C1 segment of cervical spinal cord (tissue), 14 donors: ENCODE measurements at regions not wholly inside any gene's neighbourhood (a gene's known extent, or its start where the extent isn't known, plus 50 kb on each side); places are given as distances from the start of the nearest gene placed in this dataset.
A peak's percentile ranks its signal among the peaks of the same experiment; 100 is the strongest.

Experiments used
- DNase-seq, 14 donors: peaks; one replicate each; lab custom pipeline; 2025; lab: John Stamatoyannopoulos, UW

DNA sequence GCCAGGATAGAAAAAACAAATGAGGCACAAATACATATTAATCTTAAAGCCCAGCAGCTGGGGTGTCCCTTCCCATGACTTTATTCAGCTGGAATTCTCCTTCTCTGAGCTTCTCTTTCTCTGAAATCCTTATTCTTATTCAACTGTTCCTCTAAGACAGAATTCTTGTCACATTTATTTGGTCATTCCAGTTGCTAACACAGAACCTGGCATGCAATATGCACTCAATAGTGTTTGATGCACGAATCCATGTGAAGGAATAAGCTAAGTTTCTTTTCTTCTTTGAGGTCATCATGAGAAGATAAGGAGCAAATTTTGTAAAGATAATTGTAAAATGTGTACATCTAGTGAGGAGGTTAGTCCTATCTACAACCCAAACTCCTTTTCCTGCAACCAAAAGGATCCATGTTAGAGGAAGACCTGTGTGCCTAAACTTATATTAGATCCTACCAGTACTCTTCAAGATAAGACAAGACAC is 154.2 kb upstream of the KCNMB2 start:
- DNase-seq: no peak

DNA sequence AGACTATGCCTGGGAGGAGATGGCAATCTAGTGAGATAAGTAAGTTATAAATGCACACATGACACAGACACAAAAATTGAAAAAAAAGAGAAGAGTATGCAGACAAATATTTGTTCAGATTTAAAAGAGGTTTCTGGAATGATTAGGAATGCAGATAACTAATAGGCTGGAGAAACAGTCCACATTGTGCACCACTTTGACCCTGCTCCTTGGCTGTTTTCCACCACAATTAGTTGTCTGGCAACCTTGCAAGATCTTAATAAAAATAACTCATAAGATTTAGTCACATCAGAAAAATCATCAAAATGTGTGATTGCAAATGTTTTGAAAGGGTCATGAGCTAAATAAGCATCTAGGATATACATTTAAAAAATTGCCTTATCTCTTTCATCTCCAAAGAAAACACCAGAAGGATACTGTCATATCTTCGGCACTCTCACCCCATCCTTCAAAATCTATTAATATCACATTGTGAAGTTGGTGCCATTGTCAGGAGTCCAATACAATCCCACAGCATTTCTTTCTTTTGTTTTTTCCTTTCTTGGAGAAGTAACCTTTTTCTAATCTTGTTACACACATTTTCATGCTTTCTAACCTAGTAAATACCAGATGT is 153.7 kb upstream of the KCNMB2 start:
- peak in 1 of 14 donors; percentile 51 for DNase-seq

DNA sequence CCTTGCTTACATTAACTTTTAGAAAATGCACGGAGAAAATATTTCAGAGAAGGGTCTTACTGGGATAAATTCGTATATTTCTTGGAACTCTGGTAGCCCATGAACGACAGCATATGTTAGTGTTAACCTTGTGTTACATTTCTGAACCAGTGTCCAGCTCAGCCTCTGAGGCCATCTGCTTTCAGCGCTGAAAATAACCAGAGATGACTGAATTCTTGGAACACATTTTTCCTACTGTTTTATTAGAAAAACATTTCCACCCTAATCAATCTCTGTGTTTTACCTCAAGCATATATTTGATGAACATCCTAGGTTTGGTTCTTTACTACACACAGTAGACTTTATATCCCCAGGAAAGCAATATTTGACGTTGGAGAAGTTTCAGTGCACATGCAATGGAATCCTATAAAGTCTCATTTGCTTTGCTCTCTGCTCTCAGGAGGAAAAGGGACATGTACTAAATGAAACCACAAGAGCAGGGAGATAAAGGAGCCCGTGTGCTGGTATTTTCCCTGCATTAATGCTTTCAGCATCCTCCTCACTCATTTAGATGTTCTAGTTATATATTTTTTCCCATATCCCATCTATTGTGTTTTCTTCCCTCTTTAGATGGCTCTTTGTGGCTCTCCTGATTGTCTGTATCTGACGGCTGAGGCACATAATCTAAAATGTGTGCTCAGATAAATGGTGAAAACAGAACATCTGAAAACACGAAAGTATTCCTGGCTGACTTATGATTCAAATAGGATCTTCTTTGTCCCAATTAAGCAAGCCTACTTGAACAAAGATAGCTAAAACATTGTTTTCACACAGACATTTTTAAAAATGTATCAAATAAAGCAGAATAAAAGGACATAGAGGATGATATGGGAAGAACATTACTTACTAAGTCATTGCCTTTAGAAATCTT is 151.7 kb upstream of the KCNMB2 start:
- peak in 3 of 14 donors; percentile 8 to 90 (median 21) for DNase-seq

DNA sequence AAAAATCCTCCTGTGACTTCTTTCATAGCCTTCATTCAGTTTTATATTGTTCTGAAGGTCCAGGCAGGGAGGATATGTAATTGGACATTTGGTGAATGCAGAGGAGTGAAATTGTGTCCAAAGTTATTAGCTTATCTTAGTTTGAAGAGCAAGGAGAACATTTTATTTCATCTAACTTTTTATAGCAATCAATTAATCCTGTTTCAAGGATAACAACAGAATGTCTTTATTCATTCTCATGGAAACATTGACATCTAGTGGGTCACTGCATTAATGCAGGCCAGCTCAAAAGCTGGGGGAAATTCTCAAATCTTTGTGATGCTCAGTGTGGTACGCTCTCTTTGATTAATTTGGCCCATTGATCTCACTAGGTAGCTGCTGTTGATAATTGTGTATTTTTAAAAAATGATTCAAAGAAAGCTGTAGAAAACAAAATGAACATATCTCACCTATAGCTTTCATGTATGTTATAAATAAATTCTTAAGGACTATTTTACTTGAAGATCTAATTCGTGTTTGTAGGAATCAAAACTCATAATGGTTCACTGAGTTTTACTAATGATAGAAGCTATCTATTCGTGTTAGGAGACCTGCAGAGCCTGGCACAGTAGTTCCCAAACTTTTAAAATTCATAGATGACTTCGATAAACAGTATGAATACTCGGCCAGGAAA is 150.8 kb upstream of the KCNMB2 start:
- DNase-seq: peak in 3 of 14 donors; percentile 3 to 66 (median 17)

DNA sequence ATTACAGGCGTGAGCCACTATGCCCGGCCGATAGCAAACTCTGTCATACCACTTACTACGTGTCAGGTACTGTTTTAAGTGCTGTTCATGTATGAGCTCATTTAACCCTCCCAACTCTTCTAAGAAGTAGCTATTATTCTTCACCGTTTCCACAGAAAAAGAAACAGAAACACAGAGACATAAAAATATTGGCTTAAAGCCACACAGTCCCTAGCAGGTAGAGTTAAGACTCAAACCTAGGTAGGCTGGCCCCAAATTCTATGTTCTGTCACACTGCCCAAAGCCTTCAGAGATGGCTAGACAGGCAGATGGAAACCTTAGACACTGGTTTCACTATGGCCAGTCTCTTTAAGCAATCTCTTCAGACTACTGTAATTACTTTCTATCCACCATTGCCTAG is 149.8 kb upstream of the KCNMB2 start:
- no peak for DNase-seq

DNA sequence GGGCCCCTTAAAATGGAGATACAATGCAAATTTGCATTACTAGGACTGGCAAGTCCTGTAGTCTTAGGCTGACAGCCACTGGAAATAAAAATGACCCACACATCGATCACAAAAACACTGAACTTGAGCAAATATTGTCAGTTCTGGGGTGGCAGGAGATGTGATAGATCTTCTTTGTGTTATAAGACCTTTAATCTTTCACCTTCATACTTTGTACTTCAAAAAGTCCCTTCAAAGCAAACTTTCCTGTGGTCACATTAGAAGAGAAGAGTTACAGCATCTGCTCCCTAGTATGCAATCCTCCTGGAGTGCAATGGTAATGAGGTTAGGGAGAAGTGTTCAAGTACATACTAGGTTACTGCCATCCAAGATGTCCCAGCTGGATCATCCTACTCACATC is 149.4 kb upstream of the KCNMB2 start:
- no peak for DNase-seq

DNA sequence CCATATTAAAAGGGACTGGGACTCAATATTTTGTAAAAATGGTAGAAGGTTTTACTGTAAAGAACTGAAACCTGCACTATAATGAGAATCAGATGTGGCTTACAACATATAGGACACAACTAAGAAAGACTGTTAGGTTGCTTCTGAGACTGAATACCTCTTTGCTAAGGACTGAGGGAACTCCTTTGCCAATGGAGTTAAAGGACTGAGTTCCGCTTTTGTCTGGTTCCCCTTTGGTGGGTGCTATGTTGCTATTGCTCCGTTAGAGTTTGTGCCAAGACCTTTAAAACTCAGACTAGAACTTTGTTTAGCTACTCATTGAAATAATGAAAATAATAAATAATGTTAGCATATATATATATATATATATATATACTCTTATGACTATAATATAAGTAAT is 147.8 kb upstream of the KCNMB2 start:
- DNase-seq: no peak

DNA sequence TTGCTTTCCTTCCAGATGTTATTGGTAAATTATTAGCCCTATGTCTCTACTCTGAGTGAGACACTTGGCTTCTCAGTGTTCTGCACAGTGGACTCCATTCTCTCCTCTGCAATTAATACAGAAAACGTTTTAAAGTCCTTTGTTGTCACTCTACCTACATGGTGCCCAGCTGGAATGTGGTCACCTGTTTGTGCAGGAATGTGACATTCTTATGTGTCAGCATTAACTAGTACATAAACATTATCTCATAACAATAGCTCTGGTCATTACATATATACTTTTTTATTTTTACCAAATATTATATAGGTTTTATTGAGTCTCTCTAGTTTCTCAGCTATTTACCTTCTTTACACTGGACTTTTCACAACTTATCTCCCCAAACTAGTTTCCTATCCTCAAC is 147.0 kb upstream of the KCNMB2 start:
- no peak for DNase-seq

DNA sequence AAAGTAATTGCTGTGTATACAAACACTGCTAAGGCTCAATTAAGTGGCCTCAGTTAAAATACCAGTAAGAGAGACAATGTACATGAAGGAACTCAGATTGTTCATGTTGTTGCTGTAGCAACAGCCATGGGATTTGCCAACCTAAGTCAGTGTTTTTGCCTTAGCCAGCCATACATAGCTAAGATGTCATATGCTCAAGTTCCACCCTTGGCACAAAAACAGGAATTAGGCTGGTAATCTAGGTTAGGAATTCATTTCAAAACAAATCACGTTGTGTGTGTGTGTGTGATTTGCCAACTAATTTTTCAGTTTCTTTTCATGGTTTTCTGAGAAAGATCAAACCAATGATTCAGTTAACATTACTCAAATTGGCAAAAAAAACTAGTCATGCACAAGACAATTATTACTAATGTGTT is 143.7 kb upstream of the KCNMB2 start:
- no peak for DNase-seq

DNA sequence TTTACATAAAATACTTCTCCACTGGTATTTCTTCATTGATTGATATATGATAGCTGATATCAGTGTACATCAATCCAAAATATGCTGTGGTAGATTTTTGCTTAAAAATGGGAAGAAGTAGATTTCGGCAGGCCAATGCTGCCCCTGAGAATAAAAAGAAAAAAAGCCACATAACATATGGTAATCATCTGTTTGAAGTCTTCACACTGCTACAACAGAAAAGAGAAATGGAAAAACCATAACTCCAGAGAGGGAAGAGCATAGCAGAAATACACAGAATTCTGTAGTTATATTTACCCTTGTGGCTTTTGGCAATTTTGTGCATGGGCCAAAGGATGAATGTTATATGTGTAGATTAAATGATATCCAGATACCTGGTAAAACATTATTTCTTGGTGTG is 143.1 kb upstream of the KCNMB2 start:
- DNase-seq: no peak

DNA sequence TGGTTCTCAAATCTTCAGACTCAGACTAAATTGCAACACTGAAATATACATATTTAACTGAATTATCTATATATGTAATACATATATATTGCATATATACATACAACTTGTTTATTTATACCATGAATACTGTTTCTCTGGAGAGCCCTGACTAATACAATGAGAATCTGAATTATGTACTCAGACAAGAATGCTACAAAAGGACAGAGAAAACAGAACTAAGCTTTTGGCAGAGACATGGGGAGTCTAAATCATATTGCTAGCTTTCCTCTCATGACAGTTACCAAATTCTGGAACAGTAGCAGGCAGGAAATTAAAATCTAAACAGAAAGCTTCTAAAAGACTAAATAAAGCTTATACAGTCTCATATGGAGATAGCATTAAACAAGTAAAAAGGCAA is 142.4 kb upstream of the KCNMB2 start:
- no peak for DNase-seq

DNA sequence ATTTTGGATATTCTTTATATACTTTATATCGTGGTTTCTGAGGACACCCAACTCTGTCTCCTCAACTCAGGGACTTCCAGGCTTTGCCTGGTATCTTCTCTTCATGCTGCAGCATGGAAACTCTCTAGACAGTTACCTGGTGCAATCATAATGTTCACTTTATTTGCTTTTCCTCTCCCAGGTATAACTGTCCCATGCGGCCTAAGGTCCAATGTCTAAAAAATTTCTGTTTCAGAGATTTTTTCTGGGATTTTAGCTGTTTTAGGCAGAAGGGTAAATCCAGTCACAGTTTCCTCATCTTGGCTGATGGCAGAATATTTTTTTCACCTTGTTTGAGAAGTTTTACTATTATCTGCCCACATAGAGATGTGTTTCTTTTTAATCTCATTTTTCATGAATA is 139.9 kb upstream of the KCNMB2 start:
- DNase-seq: no peak

DNA sequence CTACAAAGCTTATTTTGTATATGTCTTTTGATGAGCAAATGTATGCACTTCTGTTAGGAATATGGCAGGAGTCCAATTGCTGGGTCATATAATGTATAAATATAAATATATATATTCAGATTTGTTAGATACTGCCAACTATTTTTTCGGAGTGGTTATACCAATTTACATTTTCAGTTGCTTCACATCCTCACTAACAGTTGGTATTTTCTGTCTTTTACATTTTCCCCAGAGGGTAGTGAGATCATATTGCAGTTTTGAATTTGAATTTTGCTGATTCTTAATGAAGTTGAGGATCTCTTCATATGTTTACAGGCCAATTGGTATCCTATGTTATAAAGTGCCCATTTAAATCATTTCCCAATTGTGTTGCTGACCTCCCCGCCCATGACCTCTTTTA is 139.0 kb upstream of the KCNMB2 start:
- DNase-seq: no peak

DNA sequence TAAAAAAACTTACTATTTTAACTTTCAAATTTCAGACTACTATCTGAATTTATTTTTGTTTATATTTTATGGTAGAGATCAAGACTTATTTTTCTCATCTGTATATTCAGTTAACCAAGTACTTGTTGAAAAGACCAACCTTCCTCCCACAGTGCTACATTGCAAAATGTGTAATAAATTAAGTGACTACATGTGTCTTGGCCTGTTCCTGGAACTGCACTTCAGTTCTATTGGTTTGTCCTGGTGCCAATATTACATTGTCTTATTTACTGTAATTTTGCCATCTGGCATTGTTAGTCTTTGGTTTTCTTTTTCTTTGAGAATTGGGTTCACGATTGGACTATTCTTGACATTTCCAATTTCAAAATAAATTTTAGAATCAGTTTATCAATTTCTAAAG is 138.4 kb upstream of the KCNMB2 start:
- no peak for DNase-seq

DNA sequence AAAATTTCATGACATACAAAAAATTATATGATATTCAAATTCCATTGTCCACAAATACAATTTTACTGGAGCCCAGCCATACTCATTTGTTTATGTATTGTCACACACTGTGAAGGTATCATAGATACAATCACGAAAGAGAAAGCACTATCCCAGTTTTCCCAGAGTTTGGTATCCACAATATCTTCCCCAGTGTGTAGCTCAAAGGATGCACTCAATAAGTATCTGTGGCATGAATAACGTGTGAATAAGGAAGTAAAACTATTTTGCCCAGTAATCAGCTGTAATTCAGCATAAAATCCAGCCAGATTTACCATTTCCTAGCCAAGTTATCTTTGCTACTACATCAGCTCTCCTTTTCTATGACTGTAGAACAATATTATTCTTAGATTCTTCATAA is 131.3 kb upstream of the KCNMB2 start:
- no peak for DNase-seq

DNA sequence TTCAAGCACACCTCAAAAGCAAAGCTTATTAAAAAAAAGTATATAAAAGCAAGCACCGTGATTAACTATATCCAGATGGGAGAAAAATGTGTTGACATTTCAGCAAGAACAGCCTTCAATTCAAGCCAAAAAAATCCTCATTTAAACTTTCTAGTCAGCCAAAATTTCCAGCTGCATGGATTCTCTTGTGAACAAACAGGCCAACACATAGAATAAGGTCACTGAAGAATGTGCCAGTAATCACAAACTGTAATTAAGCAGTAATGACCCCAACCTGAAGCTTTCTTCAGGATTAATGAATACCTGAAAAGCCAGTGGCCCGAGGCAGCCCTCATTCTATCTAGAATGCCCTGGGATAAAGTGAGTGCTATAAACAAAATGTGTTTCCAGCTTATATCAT is 130.7 kb upstream of the KCNMB2 start:
- no peak for DNase-seq

DNA sequence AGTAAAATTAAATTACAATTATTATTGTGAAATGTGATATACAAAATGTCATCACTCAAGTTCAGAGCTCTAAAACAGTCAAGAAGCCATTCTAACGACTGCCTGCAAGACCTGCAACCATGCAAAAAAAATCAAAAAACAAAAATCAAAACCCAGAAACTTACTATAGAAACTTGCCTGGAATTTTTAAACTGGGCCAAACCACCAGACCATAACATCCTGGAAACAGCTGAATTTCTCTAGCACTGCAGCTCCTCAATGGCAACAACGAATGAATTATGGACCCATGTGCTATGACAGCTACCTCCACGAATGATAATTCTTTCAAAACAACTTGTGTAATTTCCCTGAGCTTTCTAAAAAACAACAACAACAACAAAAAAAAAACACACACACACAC is 130.0 kb upstream of the KCNMB2 start:
- no peak for DNase-seq

DNA sequence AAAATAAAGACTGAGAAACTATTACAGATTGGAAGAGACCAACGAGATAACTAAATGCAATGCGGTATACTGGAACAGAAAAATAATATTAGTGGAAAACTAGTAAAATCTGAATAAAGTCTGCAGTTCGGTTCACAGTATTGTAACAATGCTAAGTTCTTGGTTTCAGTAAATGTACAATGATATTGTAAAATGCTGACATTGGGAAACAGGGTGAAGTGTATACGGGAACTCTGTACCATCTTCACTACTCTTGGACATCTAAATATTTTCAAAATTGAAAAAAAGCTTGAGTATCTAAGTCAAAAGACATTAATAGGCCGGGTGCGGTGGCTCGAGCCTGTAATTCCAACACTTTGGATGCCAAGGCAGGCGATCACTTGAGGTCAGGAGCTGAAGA is 120.9 kb upstream of the KCNMB2 start:
- DNase-seq: no peak

DNA sequence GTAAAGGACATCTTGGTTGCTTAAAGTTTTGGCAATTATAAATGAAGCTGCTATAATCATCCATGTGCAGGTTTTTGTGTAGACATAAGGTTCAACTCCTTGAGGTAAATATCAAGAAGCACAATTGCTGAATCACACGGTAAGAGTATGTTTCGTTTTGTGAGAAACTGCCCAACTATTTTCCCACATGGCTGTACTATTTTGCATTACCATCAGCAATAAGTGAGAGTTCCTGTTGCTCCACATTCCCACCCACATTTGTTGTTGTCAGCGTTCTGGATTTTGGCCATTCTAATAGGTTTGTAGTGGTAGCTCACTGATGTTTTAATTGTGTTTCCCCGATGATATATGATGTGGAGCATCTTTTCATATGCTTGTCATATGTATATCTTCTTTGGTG is 118.5 kb upstream of the KCNMB2 start:
- no peak for DNase-seq

DNA sequence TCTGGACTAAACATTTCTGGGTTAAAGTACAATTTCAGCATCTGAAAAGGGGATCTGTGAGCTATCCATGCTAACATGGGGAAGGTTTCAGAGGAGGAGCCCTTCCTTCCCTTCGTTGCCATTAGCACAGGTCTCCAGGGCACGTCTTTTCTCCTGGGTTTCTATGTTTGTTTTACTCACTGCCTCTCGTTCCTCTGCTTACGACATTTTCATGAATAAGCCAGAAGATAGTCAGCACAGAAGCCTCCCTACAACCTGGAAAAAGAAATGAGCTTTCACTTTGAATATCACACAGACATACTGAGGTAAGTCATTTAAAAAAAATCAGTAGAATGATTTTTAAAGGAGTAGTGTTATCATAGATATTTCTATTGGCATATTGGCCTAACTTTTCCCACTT is 117.2 kb upstream of the KCNMB2 start:
- no peak for DNase-seq

DNA sequence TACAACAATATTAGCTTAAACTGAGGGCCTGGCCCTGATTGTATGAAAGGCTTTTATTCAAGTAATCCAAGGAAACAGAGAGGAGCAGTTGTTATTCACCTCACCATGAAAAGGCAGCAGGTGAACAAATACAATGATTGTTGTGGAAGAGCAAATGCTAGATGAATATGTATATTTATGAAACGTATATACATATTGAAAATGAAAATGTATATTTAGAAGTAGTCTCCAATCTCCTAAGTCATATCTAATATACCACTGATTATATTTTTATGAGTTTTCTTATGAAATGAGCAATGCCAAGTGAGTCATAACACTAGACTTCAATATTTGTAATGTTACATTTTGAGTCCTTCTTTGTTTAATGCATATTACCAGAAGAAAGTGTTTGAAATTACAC is 116.2 kb upstream of the KCNMB2 start:
- DNase-seq: no peak

DNA sequence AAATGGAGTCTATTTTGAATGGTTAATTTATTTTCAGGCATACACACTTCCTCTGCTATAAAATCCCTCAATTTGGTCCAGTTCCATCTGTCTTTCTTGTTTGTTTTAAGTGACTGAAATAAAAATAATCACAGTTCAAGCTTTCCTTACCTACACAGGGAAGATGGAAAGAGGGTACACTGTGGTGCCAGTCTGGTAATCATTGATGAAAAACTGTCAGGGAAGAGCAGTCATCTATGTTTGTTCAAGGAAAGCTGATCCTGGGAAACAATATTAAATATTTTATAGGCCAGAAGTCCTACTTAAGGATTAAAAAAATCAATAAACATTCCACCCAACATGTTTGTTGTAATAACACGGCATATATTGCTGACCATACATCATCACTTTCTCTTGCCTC is 115.2 kb upstream of the KCNMB2 start:
- no peak for DNase-seq

DNA sequence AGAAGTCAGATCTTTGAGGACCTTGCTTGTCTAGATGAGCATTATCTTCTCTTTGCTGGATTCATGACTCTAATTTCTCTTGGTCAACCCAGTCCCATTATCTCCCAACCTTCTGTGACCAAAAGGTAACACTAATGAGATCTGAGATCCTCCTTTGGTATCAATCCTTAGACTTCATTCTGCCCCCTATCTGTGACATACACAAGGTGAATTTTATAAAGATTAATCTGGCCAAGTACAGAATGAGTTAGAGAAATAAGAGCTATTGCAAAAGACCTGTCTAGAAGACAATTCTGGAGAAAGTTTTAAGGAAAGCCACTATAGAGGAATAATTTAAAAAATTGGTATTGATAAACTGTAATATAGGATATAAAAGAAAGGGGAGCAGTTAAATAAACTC is 113.8 kb upstream of the KCNMB2 start:
- DNase-seq: no peak
